Kidney epithelial cell (primary cell): ENCODE measurements at regions not wholly inside any gene's neighbourhood (a gene's known extent, or its start where the extent isn't known, plus 50 kb on each side); places are given as distances from the start of the nearest gene placed in this dataset.

Source experiments
- DNase-seq: peaks from one replicate; pipeline ENCODE4 v3.0.0-alpha.2; 2010; ENCODE audit warnings: low read depth
- H3K27me3 ChIP-seq: 2 replicates; pipeline ENCODE4 v1.6.0; 2011; ENCODE audit warnings: low read length; ENCODE audit not compliant: control insufficient read depth, insufficient read depth
- H3K36me3 ChIP-seq: 2 replicates; pipeline ENCODE4 v1.5.1; 2011; ENCODE audit warnings: low read length; ENCODE audit not compliant: control insufficient read depth, insufficient read depth
- H3K4me3 ChIP-seq: 2 replicates; pipeline ENCODE4 v1.5.1; 2011; ENCODE audit warnings: low read depth, mild to moderate bottlenecking, control low read depth, low read length
- CTCF ChIP-seq: IDR thresholded peaks from 2 replicates; pipeline ENCODE4 v1.5.1; 2011; ENCODE audit warnings: mild to moderate bottlenecking, moderate library complexity, low read length, control low read depth, inconsistent platforms; ENCODE audit not compliant: insufficient read depth, poor library complexity, severe bottlenecking

- H3K4me3 ChIP-seq: no peak overlapping the region
- TF ChIP-seq CTCF: no peak
- no peak for DNase-seq
- H3K27me3 ChIP-seq: no peaks in the 10 kb centered on the region
- H3K36me3 ChIP-seq: no peaks in the 10 kb centered on the region
These were observed 60.4 kb upstream of the NABP1 start for GRCh38 chr2:191617575-191617974.

DNA sequence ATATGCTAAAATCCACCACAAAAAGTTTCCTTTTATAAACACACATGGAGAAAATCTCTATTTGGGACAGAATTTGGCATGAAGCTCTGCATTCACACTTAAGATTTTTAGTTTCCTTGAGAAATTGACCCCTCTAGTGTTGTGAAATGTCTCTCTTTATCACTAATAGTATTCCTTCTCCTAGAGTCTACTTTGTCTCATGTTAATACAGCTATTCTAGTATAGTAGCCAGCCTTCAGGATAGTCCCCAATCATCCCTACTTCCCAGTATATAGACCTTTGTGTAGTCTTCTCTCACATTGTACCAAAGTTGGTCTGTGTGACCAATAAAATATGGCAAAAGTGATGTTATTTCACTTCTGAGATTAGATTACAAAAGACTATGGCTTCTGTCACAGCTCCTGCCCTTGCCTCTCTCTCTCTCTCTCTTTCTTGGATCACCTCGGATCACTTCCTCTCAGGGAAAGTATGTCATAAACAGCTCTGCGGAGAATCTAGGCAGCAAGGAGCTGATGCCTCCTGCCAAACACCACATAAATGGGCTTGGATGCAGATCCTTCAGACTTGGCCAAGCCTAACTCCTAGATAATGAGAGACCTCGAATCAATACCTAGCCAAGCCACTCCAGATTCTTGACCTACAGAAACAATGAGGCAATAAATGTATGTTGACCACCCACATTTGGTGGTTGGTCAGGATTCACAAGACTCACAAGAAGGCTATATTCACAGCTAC, 59.7 kb upstream of the NABP1 start:
- TF ChIP-seq CTCF: no peak
- H3K27me3 ChIP-seq: no peaks in the 10 kb centered on the region
- no peak for DNase-seq
- H3K36me3 ChIP-seq: no peaks in the 10 kb centered on the region
- H3K4me3 ChIP-seq: no peak overlapping the region

DNA sequence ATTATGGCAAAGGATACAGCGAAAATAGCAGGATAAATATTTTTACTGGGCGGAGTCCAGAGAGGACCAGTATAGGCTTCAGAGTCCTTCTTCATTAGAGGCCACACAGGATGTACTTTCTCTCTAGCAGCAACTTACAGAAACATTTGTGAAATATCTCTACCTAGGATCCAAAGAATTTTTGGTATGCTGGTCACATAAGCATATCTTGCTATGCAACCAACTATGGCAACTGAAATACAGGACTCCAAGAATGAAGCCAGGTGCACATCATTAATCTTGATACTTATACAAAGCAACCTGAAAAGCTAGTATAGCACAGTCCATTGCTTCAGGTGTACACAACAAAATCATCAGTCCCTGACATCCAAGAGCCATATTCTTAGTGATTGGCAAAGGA, 59.1 kb upstream of the NABP1 start:
- TF ChIP-seq CTCF: no peak
- no peaks in the 10 kb centered on the region for H3K27me3 ChIP-seq
- no peak for DNase-seq
- no peaks in the 10 kb centered on the region for H3K36me3 ChIP-seq
- H3K4me3 ChIP-seq: no peak overlapping the region

GRCh38 chr2:191620144-191620543, 57.8 kb upstream of the NABP1 start:
- no peak for DNase-seq
- no peaks in the 10 kb centered on the region for H3K27me3 ChIP-seq
- no peak overlapping the region for H3K4me3 ChIP-seq
- H3K36me3 ChIP-seq: no peaks in the 10 kb centered on the region
- TF ChIP-seq CTCF: no peak

DNA sequence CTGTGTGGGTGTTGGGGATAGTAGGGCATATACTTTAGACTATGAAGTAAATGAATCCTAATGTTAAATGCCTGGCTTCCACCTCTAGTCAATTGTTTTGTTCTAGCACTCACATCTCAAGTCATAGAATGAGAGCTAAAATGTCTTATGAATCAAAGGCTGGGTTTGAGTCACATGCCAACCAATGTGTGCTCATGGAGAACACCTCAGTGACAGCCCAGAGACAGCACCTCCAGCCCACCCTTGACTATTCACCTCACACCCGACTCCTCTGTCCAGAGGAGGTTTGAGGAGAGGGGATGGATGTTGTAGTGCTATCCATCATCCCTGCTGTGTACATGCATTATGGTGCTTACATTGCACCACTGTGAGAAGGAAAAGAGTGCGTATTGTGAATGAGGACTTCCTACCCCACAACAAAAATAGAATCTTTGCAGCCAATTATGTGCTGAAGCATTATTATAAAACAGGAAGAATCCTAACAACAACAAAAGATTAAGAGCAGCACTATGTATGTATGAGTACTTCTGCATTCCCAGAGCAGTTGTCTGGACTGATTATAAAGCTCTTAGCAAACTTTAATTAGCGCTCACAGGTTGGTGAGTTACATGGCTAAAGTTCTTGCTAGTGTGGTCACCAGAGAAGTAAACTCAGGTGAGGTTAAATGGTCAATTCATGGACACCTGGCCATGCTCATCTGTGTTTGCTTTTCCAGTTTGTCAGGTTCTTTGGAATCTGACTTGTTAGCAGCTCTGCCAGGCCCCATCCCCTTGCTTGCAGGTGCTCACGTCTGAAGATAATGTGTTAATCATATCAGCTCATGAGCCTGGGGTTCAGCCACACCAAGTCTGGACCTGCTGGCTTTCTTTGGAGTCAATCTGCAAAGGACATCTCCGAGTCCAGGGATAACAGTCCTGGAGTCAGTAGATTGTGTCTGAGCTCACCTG, 55.3 kb upstream of the NABP1 start:
- DNase-seq: no peak
- Histone ChIP-seq H3K36me3 (no peaks in the 10 kb centered on the region), H3K4me3 (no peak overlapping the region), H3K27me3 (no peaks in the 10 kb centered on the region)
- TF ChIP-seq CTCF: no peak
